H1 (cell line): ENCODE measurements at regions not wholly inside any gene's neighbourhood (a gene's known extent, or its start where the extent isn't known, plus 50 kb on each side); places are given as distances from the start of the nearest gene placed in this dataset.

Source experiments
- CTCF ChIA-PET: fragments of 300-600 bp; sonication (Branson Sonifier 250); formaldehyde crosslinking; loops from one replicate; lab custom pipeline; 2021; ENCODE audit not compliant: partially characterized antibody; lab: Charles Lee
- POLR2A ChIA-PET: fragments of 300-600 bp; sonication (Branson Sonifier 250); formaldehyde crosslinking; loops from one replicate; lab custom pipeline; 2021; ENCODE audit warnings: inconsistent platforms; ENCODE audit not compliant: partially characterized antibody; lab: Charles Lee
- DNase-seq, 2 experiments: peaks; one replicate each; pipeline versions ENCODE4 v3.0.0 to v3.0.0-alpha.2; 2010 to 2022; ENCODE audit warnings: low spot score in 2 of 2, low read depth in 1 of 2, mixed read lengths in 1 of 2
- FAIRE-seq: peaks from 2 replicates; lab custom pipeline; 2011; peaks lifted over from hg19 to GRCh38; lab: Jason Lieb, UNC
- H2AFZ ChIP-seq: 2 replicates; pipeline ENCODE4 v1.8.1; 2012; ENCODE audit warnings: low read length, inconsistent platforms
- H2AK5ac ChIP-seq: 2 replicates; pipeline ENCODE4 v1.6.1; 2013; ENCODE audit warnings: low read depth, low read length
- H2BK120ac ChIP-seq: replicated peaks from 2 replicates; pipeline ENCODE3; 2013; ENCODE audit warnings: low read depth, low read length, inconsistent platforms
- H2BK12ac ChIP-seq: 2 replicates; pipeline ENCODE4 v1.6.1; 2013; ENCODE audit warnings: low read depth, low read length
- H2BK15ac ChIP-seq: 2 replicates; pipeline ENCODE4 v1.6.1; 2013; ENCODE audit warnings: low read length
- H2BK20ac ChIP-seq: 2 replicates; pipeline ENCODE4 v1.6.1; 2013; ENCODE audit warnings: low read length
- H2BK5ac ChIP-seq: 2 replicates; pipeline ENCODE4 v1.6.1; 2013; ENCODE audit warnings: low read depth, low read length
- H3K14ac ChIP-seq: 2 replicates; pipeline ENCODE4 v1.6.1; 2013; ENCODE audit warnings: inconsistent platforms; ENCODE audit not compliant: insufficient read length
- H3K18ac ChIP-seq: 2 replicates; pipeline ENCODE4 v1.6.1; 2013; ENCODE audit warnings: low read length; ENCODE audit errors: extremely low read depth
- H3K23ac ChIP-seq: 2 replicates; pipeline ENCODE4 v1.6.1; 2013; ENCODE audit warnings: inconsistent platforms; ENCODE audit not compliant: insufficient read length
- H3K23me2 ChIP-seq: 2 replicates; pipeline ENCODE4 v1.6.1; 2013; ENCODE audit warnings: low read depth, low read length
- H3K27ac ChIP-seq: 2 replicates; pipeline ENCODE4 v1.6.1; 2011; ENCODE audit warnings: low read depth, low read length, inconsistent platforms
- H3K27me3 ChIP-seq, 4 experiments: replicated peaks in 1 of 4; 1 replicate in 1 of 4; 2 replicates in 3 of 4; pipeline versions ENCODE4 v1.6.1 to v1.8.1; 2011 to 2013; ENCODE audit warnings: low read length in 3 of 4, mild to moderate bottlenecking in 3 of 4, inconsistent platforms in 2 of 4, mixed read lengths in 2 of 4, moderate library complexity in 1 of 4; ENCODE audit not compliant: control insufficient read depth in 3 of 4, insufficient read depth in 3 of 4; ENCODE audit errors: extremely low read depth in 1 of 4
- H3K36me3 ChIP-seq, 4 experiments: 2 replicates each; pipeline versions ENCODE4 v1.6.1 to v1.8.1; 2011 to 2013; ENCODE audit warnings: mild to moderate bottlenecking in 4 of 4, low read length in 3 of 4, moderate library complexity in 2 of 4, control low read depth in 1 of 4, inconsistent platforms in 1 of 4; ENCODE audit not compliant: insufficient read depth in 4 of 4, control insufficient read depth in 2 of 4
- H3K4ac ChIP-seq: replicated peaks from 2 replicates; pipeline ENCODE3; 2013; ENCODE audit warnings: low read length, low read depth, mixed read lengths, inconsistent platforms; ENCODE audit not compliant: insufficient read length
- H3K4me1 ChIP-seq, 4 experiments: replicated peaks in 1 of 4; 1 replicate in 1 of 4; 2 replicates in 3 of 4; pipeline versions ENCODE4 v1.6.1 to v1.8.1; 2011 to 2013; ENCODE audit warnings: low read length in 3 of 4, inconsistent platforms in 2 of 4, mixed read lengths in 1 of 4; ENCODE audit not compliant: insufficient read depth in 4 of 4, control insufficient read depth in 3 of 4
- H3K4me2 ChIP-seq, 2 experiments: 2 replicates each; pipeline versions ENCODE4 v1.6.1 to v1.8.1; 2011 to 2013; ENCODE audit warnings: low read depth in 2 of 2, low read length in 2 of 2, control low read depth in 1 of 2, inconsistent platforms in 1 of 2, mild to moderate bottlenecking in 1 of 2; ENCODE audit not compliant: insufficient read depth in 1 of 2
- H3K4me3 ChIP-seq, 4 experiments: fragments of 200-600, 300-600 bp in 1 of 4; sonication (generic), shearing (Covaris generic), sonication (Bioruptor Twin) in 1 of 4; 2 replicates each; pipeline versions ENCODE4 v1.5.1 to v1.8.1; 2011 to 2016; ENCODE audit warnings: low read length in 4 of 4, low read depth in 3 of 4, control low read depth in 2 of 4, inconsistent platforms in 2 of 4, mild to moderate bottlenecking in 2 of 4, mixed read lengths in 1 of 4, moderate library complexity in 1 of 4; ENCODE audit not compliant: insufficient read depth in 2 of 4; ENCODE audit errors: extremely low read depth in 1 of 4
- H3K56ac ChIP-seq: replicated peaks from 2 replicates; pipeline ENCODE3; 2013; ENCODE audit warnings: low read depth, mild to moderate bottlenecking, mixed read lengths, low read length, inconsistent platforms; ENCODE audit not compliant: insufficient read length
- H3K79me1 ChIP-seq: 2 replicates; pipeline ENCODE4 v1.6.1; 2013; ENCODE audit warnings: low read depth, low read length, control low read depth
- H3K79me2 ChIP-seq, 2 experiments: 2 replicates each; pipeline versions ENCODE4 v1.6.1 to v1.8.1; 2012 to 2013; ENCODE audit warnings: low read length in 2 of 2, mild to moderate bottlenecking in 2 of 2, inconsistent platforms in 1 of 2; ENCODE audit not compliant: insufficient read depth in 2 of 2, control insufficient read depth in 1 of 2
- H3K9ac ChIP-seq, 4 experiments: replicated peaks in 1 of 4; 1 replicate in 1 of 4; 2 replicates in 3 of 4; pipeline versions ENCODE4 v1.6.1 to v1.8.1; 2011 to 2013; ENCODE audit warnings: low read depth in 3 of 4, low read length in 3 of 4, control low read depth in 2 of 4, mild to moderate bottlenecking in 2 of 4, moderate library complexity in 2 of 4, inconsistent platforms in 1 of 4; ENCODE audit errors: extremely low read depth in 1 of 4
- H3K9me3 ChIP-seq, 2 experiments: 2 replicates each; pipeline versions ENCODE4 v1.6.1 to v1.8.1; 2012 to 2013; ENCODE audit warnings: mild to moderate bottlenecking in 2 of 2, moderate library complexity in 2 of 2, control low read depth in 1 of 2, inconsistent platforms in 1 of 2, low read depth in 1 of 2, low read length in 1 of 2, mixed read lengths in 1 of 2; ENCODE audit not compliant: insufficient read depth in 2 of 2
- H4K20me1 ChIP-seq, 2 experiments: replicated peaks in 1 of 2; 2 replicates each; pipeline versions ENCODE3 to v1.8.1; 2011 to 2013; ENCODE audit warnings: inconsistent platforms in 2 of 2, low read length in 2 of 2, mild to moderate bottlenecking in 1 of 2; ENCODE audit not compliant: insufficient read depth in 2 of 2, control insufficient read depth in 1 of 2
- H4K5ac ChIP-seq: 2 replicates; pipeline ENCODE4 v1.6.1; 2013; ENCODE audit warnings: low read length, low read depth, mixed read lengths, inconsistent platforms; ENCODE audit not compliant: insufficient read length
- H4K8ac ChIP-seq: 2 replicates; pipeline ENCODE4 v1.8.0; 2013; ENCODE audit warnings: mild to moderate bottlenecking, moderate library complexity, low read length, inconsistent platforms; ENCODE audit not compliant: insufficient read depth; ENCODE audit errors: extremely low read depth
- H4K91ac ChIP-seq: replicated peaks from 2 replicates; pipeline ENCODE3; 2013; ENCODE audit warnings: low read length, mixed read lengths, inconsistent platforms; ENCODE audit not compliant: insufficient read length
- ZNF274 ChIP-seq: IDR thresholded peaks from 2 replicates; pipeline ENCODE4 v1.7.0; 2012; ENCODE audit warnings: low read length, borderline replicate concordance; ENCODE audit errors: extremely low read depth
- WGBS, 2 experiments: shearing (Covaris generic) in 1 of 2; methylation state at CpG; one replicate each; pipeline versions ENCODE4 v1.1.6 to v1.1.7; 2013 to 2015; ENCODE audit warnings: low lambda C conversion rate in 2 of 2, mixed read lengths in 2 of 2, inconsistent platforms in 1 of 2, low coverage in 1 of 2, missing lambda C conversion rate in 1 of 2; ENCODE audit not compliant: insufficient replicate concordance in 2 of 2, insufficient coverage in 1 of 2, insufficient read length in 1 of 2; ENCODE audit errors: extremely low coverage in 1 of 2, missing lambda C conversion rate in 1 of 2; 5-methylcytosine and 5-hydroxymethylcytosine counted together

- H3K56ac ChIP-seq = no peak overlapping the region
- H2BK15ac ChIP-seq = no peak overlapping the region
- H2BK20ac ChIP-seq = no peak overlapping the region
- H3K79me1 ChIP-seq = no peaks in the 10 kb centered on the region
- H2AK5ac ChIP-seq = no peak overlapping the region
- WGBS, 2 experiments = 76% methylated on average over 4 of the region's 4 CpGs; no CpG with 5 or more reads in 1 of the 2 experiments
- H3K36me3 ChIP-seq = no peaks in the 10 kb centered on the region
- H3K23ac ChIP-seq = no peak overlapping the region
- FAIRE-seq (no peak), DNase-seq (no peak)
- no peak overlapping the region for H2BK12ac ChIP-seq
- H3K79me2 ChIP-seq = no peaks in the 10 kb centered on the region
- H2BK5ac ChIP-seq = no peak overlapping the region
- TF ChIP-seq ZNF274 = no peak
- H3K4me1 ChIP-seq = peaks cover 0 to 7% (median 5%) of the 10 kb centered on the region in 4 experiments; a peak in 3 of 7 replicates
- H2AFZ ChIP-seq = no peak overlapping the region
- no peaks in the 10 kb centered on the region for H3K9me3 ChIP-seq
- H3K9ac ChIP-seq = no peak overlapping the region
- no peaks in the 10 kb centered on the region for H4K20me1 ChIP-seq
- CTCF ChIA-PET = no interaction called here
- H3K27ac ChIP-seq = no peak overlapping the region
- H4K91ac ChIP-seq = no peak overlapping the region
- no peak overlapping the region for H3K4me3 ChIP-seq
- POLR2A ChIA-PET = no interaction called here
- no peak overlapping the region for H3K18ac ChIP-seq
- no peak overlapping the region for H4K5ac ChIP-seq
- H3K27me3 ChIP-seq = 0 out of 7 replicates have a peak, but pooled peaks cover 0 to 2% (median 0%) of the 10 kb centered on the region in 4 experiments
- no peak overlapping the region for H3K4ac ChIP-seq
- H2BK120ac ChIP-seq = no peak overlapping the region
- H3K4me2 ChIP-seq = no peak overlapping the region
- H3K14ac ChIP-seq = no peak overlapping the region
- no peak overlapping the region for H4K8ac ChIP-seq
- H3K23me2 ChIP-seq = no peaks in the 10 kb centered on the region
Measured at GRCh38 chrX:39843318-39843717, 254.4 kb downstream of the BCOR start.
